T-helper 2 cell (primary cell): ENCODE measurements at regions not wholly inside any gene's neighbourhood (a gene's known extent, or its start where the extent isn't known, plus 50 kb on each side); places are given as distances from the start of the nearest gene placed in this dataset.
A peak's percentile ranks its signal among the peaks of the same experiment; 100 is the strongest.

Experiments
- DNase-seq, 5 experiments: peaks; one replicate each; pipeline versions ENCODE4 v3.0.0 to v3.0.0-alpha.2; 2012 to 2022

- DNase-seq = no peak
These were observed 84.7 kb downstream of the MRPL46 start for GRCh38 chr15:88382482-88382983.

- DNase-seq = no peak
These were observed 89.0 kb downstream of the MRPL46 start for GRCh38 chr15:88378188-88378637.

- no peak for DNase-seq
These were observed 89.7 kb downstream of the MRPL46 start for GRCh38 chr15:88377509-88377908.

- no peak for DNase-seq
These were observed 90.5 kb downstream of the MRPL46 start for GRCh38 chr15:88376574-88377174.

GRCh38 chr15:88375234-88375927 is 91.8 kb downstream of the MRPL46 start:
- no peak for DNase-seq

GRCh38 chr15:88365124-88365523 is 102.1 kb downstream of the MRPL46 start:
- no peak for DNase-seq

GRCh38 chr15:88348579-88349230 is 92.2 kb upstream of the NTRK3 start:
- no peak for DNase-seq

- DNase-seq = no peak
These were observed 89.4 kb upstream of the NTRK3 start for GRCh38 chr15:88345962-88346361.

GRCh38 chr15:88344786-88345185 is 88.2 kb upstream of the NTRK3 start:
- DNase-seq = no peak

- no peak for DNase-seq
These were observed 86.1 kb upstream of the NTRK3 start for GRCh38 chr15:88342666-88343065.

- no peak for DNase-seq
These were observed 85.1 kb upstream of the NTRK3 start for GRCh38 chr15:88341653-88342052.

- DNase-seq = no peak
These were observed 84.5 kb upstream of the NTRK3 start for GRCh38 chr15:88341006-88341405.

GRCh38 chr15:88337993-88338392 is 81.5 kb upstream of the NTRK3 start:
- no peak for DNase-seq

GRCh38 chr15:88335074-88335473 is 78.5 kb upstream of the NTRK3 start:
- no peak for DNase-seq

GRCh38 chr15:88334436-88334835 is 77.9 kb upstream of the NTRK3 start:
- no peak for DNase-seq

GRCh38 chr15:88331291-88331690 is 74.8 kb upstream of the NTRK3 start:
- DNase-seq = peak in 2 of 5 experiments; percentile 10 to 37

- no peak for DNase-seq
These were observed 70.4 kb upstream of the NTRK3 start for GRCh38 chr15:88326924-88327323.

- no peak for DNase-seq
These were observed 68.2 kb upstream of the NTRK3 start for GRCh38 chr15:88324741-88325065.

GRCh38 chr15:88323976-88324740 is 67.6 kb upstream of the NTRK3 start:
- DNase-seq = no peak

GRCh38 chr15:88323468-88323867 is 66.9 kb upstream of the NTRK3 start:
- no peak for DNase-seq

GRCh38 chr15:88322461-88322860 is 65.9 kb upstream of the NTRK3 start:
- DNase-seq = no peak

GRCh38 chr15:88321271-88321670 is 64.7 kb upstream of the NTRK3 start:
- DNase-seq = no peak

GRCh38 chr15:88316586-88316985 is 60.0 kb upstream of the NTRK3 start:
- DNase-seq = no peak
